HG02973 (cell line): ENCODE measurements at regions not wholly inside any gene's neighbourhood (a gene's known extent, or its start where the extent isn't known, plus 50 kb on each side); places are given as distances from the start of the nearest gene placed in this dataset.

ENCODE experiments used
- ATAC-seq: cut with Tn5 transposase; IDR thresholded peaks from one replicate; pipeline ENCODE4 v1.9.1; 2021; ENCODE audit warnings: moderate library complexity; ENCODE audit not compliant: unreplicated experiment

GRCh38 chr18:44119607-44120006 lies 561.1 kb upstream of the SETBP1 start:
- ATAC-seq, result no peak

GRCh38 chr18:44123743-44124142 lies 556.9 kb upstream of the SETBP1 start:
- ATAC-seq, result no peak

- no peak for ATAC-seq
Observed at GRCh38 chr18:44125446-44125845, 555.2 kb upstream of the SETBP1 start.

- ATAC-seq, result no peak
Observed at GRCh38 chr18:44126598-44126997, 554.1 kb upstream of the SETBP1 start.

GRCh38 chr18:44128365-44128764 lies 552.3 kb upstream of the SETBP1 start:
- no peak for ATAC-seq

- ATAC-seq, result no peak
Observed at GRCh38 chr18:44130376-44130942, 550.2 kb upstream of the SETBP1 start.

GRCh38 chr18:44133483-44133882 lies 547.2 kb upstream of the SETBP1 start:
- no peak for ATAC-seq

GRCh38 chr18:44134447-44134846 lies 546.2 kb upstream of the SETBP1 start:
- no peak for ATAC-seq

GRCh38 chr18:44135741-44136140 lies 544.9 kb upstream of the SETBP1 start:
- ATAC-seq, result no peak

- ATAC-seq, result no peak
Observed at GRCh38 chr18:44136326-44136725, 544.4 kb upstream of the SETBP1 start.

- ATAC-seq, result no peak
Observed at GRCh38 chr18:44143072-44143471, 537.6 kb upstream of the SETBP1 start.

- ATAC-seq, result no peak
Observed at GRCh38 chr18:44149706-44150105, 531.0 kb upstream of the SETBP1 start.

GRCh38 chr18:44153981-44154380 lies 526.7 kb upstream of the SETBP1 start:
- no peak for ATAC-seq

- no peak for ATAC-seq
Observed at GRCh38 chr18:44156126-44156525, 524.6 kb upstream of the SETBP1 start.

- ATAC-seq, result no peak
Observed at GRCh38 chr18:44156776-44157335, 523.8 kb upstream of the SETBP1 start.

GRCh38 chr18:44170208-44170880 lies 510.3 kb upstream of the SETBP1 start:
- no peak for ATAC-seq

- no peak for ATAC-seq
Observed at GRCh38 chr18:44171301-44171700, 509.4 kb upstream of the SETBP1 start.

- no peak for ATAC-seq
Observed at GRCh38 chr18:44175891-44176290, 504.8 kb upstream of the SETBP1 start.

- no peak for ATAC-seq
Observed at GRCh38 chr18:44178476-44178875, 502.2 kb upstream of the SETBP1 start.

GRCh38 chr18:44179693-44180092 lies 501.0 kb upstream of the SETBP1 start:
- no peak for ATAC-seq

GRCh38 chr18:44180683-44181082 lies 500.0 kb upstream of the SETBP1 start:
- no peak for ATAC-seq

- no peak for ATAC-seq
Observed at GRCh38 chr18:44181951-44182747, 498.5 kb upstream of the SETBP1 start.
